HCT116 (cell line): ENCODE measurements at regions not wholly inside any gene's neighbourhood (a gene's known extent, or its start where the extent isn't known, plus 50 kb on each side); places are given as distances from the start of the nearest gene placed in this dataset.

Experiments used
- CEBPB ChIP-seq: IDR thresholded peaks from 2 replicates; pipeline ENCODE4 v1.6.1; 2012; ENCODE audit warnings: low read depth
- EZH2 ChIP-seq: fragments of 200-600 bp; sonication (generic); IDR thresholded peaks from 2 replicates; pipeline ENCODE4 v1.6.1; 2017; ENCODE audit warnings: antibody characterized with exemption, mixed run types
- POLR2A ChIP-seq: IDR thresholded peaks from 2 replicates; pipeline ENCODE4 v1.7.0; 2011; ENCODE audit warnings: borderline replicate concordance; ENCODE audit not compliant: insufficient read depth, insufficient read length; ENCODE audit errors: extremely low read depth
- POLR2AphosphoS5 ChIP-seq: IDR thresholded peaks from 2 replicates; pipeline ENCODE4 v1.6.1; 2011; ENCODE audit warnings: mild to moderate bottlenecking, low read depth, low read length, moderate library complexity
- RAD21 ChIP-seq: IDR thresholded peaks from 2 replicates; pipeline ENCODE4 v1.6.1; 2012; ENCODE audit warnings: low read depth, mild to moderate bottlenecking
- SIN3A ChIP-seq: IDR thresholded peaks from 2 replicates; pipeline ENCODE4 v1.6.1; 2012; ENCODE audit warnings: low read depth
- TCF7L2 ChIP-seq: IDR thresholded peaks from 2 replicates; pipeline ENCODE4 v1.7.0; 2011; ENCODE audit warnings: borderline replicate concordance, inconsistent platforms; ENCODE audit not compliant: insufficient read depth, insufficient read length; ENCODE audit errors: extremely low read depth
- YY1 ChIP-seq: IDR thresholded peaks from 2 replicates; pipeline ENCODE4 v1.6.1; 2011; ENCODE audit warnings: low read length, low read depth, moderate library complexity, mild to moderate bottlenecking; ENCODE audit not compliant: insufficient replicate concordance; ENCODE audit errors: extremely low read depth
- ZNF274 ChIP-seq: fragments of 200-500 bp; sonication (Bioruptor generic); IDR thresholded peaks from 2 replicates; pipeline ENCODE4 v1.6.1; 2014; ENCODE audit warnings: mild to moderate bottlenecking, low read depth, low read length, inconsistent platforms
- TF ChIP-seq, protein P1 (sequence below), 3 experiments: fragments of 200-600 bp in 1 of 3; sonication (generic) in 1 of 3; IDR thresholded peaks in 2 of 3; conservative IDR thresholded peaks in 1 of 3; 2 replicates each; pipeline ENCODE4 v1.5.1; 2012 to 2017; ENCODE audit warnings: low read depth in 2 of 3, low read length in 2 of 3, antibody characterized with exemption in 1 of 3, borderline replicate concordance in 1 of 3, control low read depth in 1 of 3, mild to moderate bottlenecking in 1 of 3, mixed read lengths in 1 of 3, mixed run types in 1 of 3, moderate library complexity in 1 of 3; ENCODE audit not compliant: insufficient read depth in 1 of 3
- TF ChIP-seq, protein P2 (sequence below): IDR thresholded peaks from 2 replicates; pipeline ENCODE4 v1.6.1; 2011; ENCODE audit warnings: mild to moderate bottlenecking, low read length, moderate library complexity; ENCODE audit not compliant: insufficient replicate concordance; ENCODE audit errors: extremely low read depth

DNA sequence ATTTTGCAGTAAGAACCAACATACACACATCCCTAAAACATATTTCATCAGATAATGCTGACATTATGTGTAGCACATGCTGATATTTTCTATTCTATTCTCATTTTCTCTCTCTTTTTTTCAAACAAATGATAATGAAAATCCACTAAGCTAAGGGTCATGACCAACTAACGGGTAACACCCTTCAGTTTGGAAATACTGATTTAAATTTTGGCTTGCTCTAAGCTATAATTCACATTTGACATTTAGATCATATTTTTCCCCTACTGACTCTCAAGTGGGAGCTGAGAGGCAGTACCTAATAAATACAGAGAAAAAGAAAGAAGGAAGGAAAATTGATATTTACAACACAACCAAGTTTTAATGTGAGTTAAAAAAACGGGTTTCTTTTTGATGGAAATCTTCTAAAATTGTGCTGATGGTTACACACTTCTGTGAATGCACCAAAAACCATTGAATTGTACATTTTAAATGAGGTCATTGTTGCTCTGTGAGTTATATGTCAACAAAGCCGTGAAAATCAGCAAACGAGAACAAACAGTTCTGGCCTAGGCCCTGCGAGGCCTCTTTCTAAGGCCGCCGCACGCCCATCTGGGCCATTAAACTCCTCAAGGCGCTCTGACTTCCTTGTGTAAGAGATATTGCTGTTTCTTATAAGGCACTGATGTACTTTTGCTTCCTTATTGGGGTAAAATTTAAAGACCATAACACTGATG is 124.2 kb downstream of the GALR1 start:
- TF ChIP-seq, protein P1, sequence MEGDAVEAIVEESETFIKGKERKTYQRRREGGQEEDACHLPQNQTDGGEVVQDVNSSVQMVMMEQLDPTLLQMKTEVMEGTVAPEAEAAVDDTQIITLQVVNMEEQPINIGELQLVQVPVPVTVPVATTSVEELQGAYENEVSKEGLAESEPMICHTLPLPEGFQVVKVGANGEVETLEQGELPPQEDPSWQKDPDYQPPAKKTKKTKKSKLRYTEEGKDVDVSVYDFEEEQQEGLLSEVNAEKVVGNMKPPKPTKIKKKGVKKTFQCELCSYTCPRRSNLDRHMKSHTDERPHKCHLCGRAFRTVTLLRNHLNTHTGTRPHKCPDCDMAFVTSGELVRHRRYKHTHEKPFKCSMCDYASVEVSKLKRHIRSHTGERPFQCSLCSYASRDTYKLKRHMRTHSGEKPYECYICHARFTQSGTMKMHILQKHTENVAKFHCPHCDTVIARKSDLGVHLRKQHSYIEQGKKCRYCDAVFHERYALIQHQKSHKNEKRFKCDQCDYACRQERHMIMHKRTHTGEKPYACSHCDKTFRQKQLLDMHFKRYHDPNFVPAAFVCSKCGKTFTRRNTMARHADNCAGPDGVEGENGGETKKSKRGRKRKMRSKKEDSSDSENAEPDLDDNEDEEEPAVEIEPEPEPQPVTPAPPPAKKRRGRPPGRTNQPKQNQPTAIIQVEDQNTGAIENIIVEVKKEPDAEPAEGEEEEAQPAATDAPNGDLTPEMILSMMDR (IDR thresholded peaks at IDR 0.05 in 2 of 3, conservative IDR thresholded peaks at IDR 0.05 in 1 of 3; ENCODE audit: borderline replicate concordance in 1 of 3, insufficient read depth in 1 of 3, low read depth in 2 of 3, low read length in 2 of 3): no peak
- TF ChIP-seq YY1: no peak
- TF ChIP-seq EZH2: no peak
- TF ChIP-seq, protein P2, sequence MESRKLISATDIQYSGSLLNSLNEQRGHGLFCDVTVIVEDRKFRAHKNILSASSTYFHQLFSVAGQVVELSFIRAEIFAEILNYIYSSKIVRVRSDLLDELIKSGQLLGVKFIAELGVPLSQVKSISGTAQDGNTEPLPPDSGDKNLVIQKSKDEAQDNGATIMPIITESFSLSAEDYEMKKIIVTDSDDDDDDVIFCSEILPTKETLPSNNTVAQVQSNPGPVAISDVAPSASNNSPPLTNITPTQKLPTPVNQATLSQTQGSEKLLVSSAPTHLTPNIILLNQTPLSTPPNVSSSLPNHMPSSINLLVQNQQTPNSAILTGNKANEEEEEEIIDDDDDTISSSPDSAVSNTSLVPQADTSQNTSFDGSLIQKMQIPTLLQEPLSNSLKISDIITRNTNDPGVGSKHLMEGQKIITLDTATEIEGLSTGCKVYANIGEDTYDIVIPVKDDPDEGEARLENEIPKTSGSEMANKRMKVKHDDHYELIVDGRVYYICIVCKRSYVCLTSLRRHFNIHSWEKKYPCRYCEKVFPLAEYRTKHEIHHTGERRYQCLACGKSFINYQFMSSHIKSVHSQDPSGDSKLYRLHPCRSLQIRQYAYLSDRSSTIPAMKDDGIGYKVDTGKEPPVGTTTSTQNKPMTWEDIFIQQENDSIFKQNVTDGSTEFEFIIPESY: no peak
- no peak for TF ChIP-seq CEBPB
- no peak for TF ChIP-seq POLR2A
- no peak for TF ChIP-seq TCF7L2
- TF ChIP-seq POLR2AphosphoS5: no peak
- TF ChIP-seq RAD21: no peak
- no peak for TF ChIP-seq SIN3A
- no peak for TF ChIP-seq ZNF274
